GM12891 (cell line): ENCODE measurements at regions not wholly inside any gene's neighbourhood (a gene's known extent, or its start where the extent isn't known, plus 50 kb on each side); places are given as distances from the start of the nearest gene placed in this dataset.

Source experiments
- POLR2A ChIP-seq: IDR thresholded peaks from 2 replicates; pipeline ENCODE4 v1.6.1; 2011; ENCODE audit warnings: low read depth, low read length, control low read depth
- POLR2AphosphoS5 ChIP-seq: IDR thresholded peaks from 2 replicates; pipeline ENCODE4 v1.6.1; 2011; ENCODE audit warnings: low read depth, low read length, control low read depth
- POU2F2 ChIP-seq: IDR thresholded peaks from 2 replicates; pipeline ENCODE4 v1.6.1; 2011; ENCODE audit warnings: low read depth, mild to moderate bottlenecking, control low read depth, low read length, moderate library complexity
- TAF1 ChIP-seq: IDR thresholded peaks from 2 replicates; pipeline ENCODE4 v1.6.1; 2011; ENCODE audit warnings: low read depth, low read length, control low read depth

DNA sequence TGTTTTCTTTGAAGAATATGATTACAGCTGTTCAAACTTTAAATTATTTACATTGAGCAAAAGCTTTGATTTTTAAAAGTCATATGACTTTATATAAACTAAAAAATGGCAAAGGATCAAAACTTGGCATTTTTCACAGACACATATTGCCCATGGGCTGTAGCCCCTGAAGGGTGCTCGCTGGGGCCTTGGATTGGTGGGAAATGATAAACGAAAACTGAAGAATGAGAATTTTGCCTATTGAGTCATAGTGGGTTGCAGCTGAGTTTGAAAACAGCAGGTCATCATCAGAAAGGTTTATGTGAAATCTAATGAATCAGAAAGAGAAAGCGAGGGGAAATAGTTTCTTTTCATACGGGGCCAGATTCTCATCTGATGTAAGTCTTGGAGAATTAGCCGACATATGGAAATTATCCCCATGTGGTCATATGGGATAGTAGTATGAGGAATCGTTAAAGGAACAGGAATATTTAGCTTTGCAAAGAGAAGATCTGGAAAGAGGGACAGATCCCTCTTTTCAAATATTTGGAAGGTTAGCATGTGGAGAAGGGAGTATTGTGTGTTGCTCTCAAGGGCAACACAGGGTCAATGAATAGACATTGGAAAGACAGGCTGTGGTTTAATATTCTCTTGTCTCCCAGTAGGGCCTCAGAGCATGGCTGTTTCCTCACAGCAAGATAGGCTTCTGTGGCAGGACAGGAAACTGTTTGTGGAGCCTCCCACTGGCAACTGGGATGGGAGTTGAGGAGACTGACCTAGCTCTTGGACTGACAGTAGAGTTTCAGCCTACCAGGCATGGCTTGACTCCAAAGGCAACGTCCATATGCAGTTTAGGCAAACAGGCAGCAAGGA lies 119.0 kb downstream of the FZD1 start:
- no peak for TF ChIP-seq POLR2A
- no peak for TF ChIP-seq POLR2AphosphoS5
- no peak for TF ChIP-seq TAF1
- TF ChIP-seq POU2F2: no peak
